ENCODE measurements at regions not wholly inside any gene's neighbourhood (a gene's known extent, or its start where the extent isn't known, plus 50 kb on each side); places are given as distances from the start of the nearest gene placed in this dataset.
"Not testable (repeated sequence)": the region's sequence is repeated elsewhere in the genome, so short reads cannot be mapped to it uniquely, and the experiment has no call there.

GRCh38 chr4:181127171-181127570, 1116.0 kb upstream of the TENM3 start:
- Histone ChIP-seq H3K27ac (ENCODE audit: poor library complexity, severe bottlenecking) (no peak overlapping the region), H3K36me3 (ENCODE audit: low read depth) (no peaks in the 10 kb centered on the region), H3K27me3 (ENCODE audit: insufficient read depth, poor library complexity, severe bottlenecking) (no peaks in the 10 kb centered on the region), H3K4me3 (ENCODE audit: severe bottlenecking) (no peak overlapping the region), H3K9me3 (ENCODE audit: severe bottlenecking) (peaks cover 2% of the 10 kb centered on the region), H3K4me1 (ENCODE audit: insufficient read depth, poor library complexity, severe bottlenecking) (no peaks in the 10 kb centered on the region)
- DNase-seq (ENCODE audit: low spot score) (no peak), ATAC-seq (ENCODE audit: low read depth) (no peak)
- no peak for TF ChIP-seq CTCF (IDR thresholded peaks at IDR 0.05; ENCODE audit: poor library complexity, severe bottlenecking)

GRCh38 chr4:181130317-181130716, 1112.9 kb upstream of the TENM3 start:
- H3K27me3 ChIP-seq (ENCODE audit: insufficient read depth, poor library complexity, severe bottlenecking); DNase-seq (ENCODE audit: low spot score); H3K27ac ChIP-seq (ENCODE audit: poor library complexity, severe bottlenecking); H3K9me3 ChIP-seq (ENCODE audit: severe bottlenecking); H3K36me3 ChIP-seq (ENCODE audit: low read depth); H3K4me1 ChIP-seq (ENCODE audit: insufficient read depth, poor library complexity, severe bottlenecking); ATAC-seq (ENCODE audit: low read depth); H3K4me3 ChIP-seq (ENCODE audit: severe bottlenecking): not testable (repeated sequence)

GRCh38 chr4:181137351-181137750, 1105.9 kb upstream of the TENM3 start:
- ATAC-seq (ENCODE audit: low read depth), result no peak
- DNase-seq (ENCODE audit: low spot score), result no peak

GRCh38 chr4:181138116-181138515, 1105.1 kb upstream of the TENM3 start:
- ATAC-seq (ENCODE audit: low read depth) (peak; percentile 25; the same call in 1 of the 3 replicates), DNase-seq (ENCODE audit: low spot score) (no peak)
- Histone ChIP-seq H3K36me3 (ENCODE audit: low read depth) (no peaks in the 10 kb centered on the region), H3K9me3 (ENCODE audit: severe bottlenecking) (no peaks in the 10 kb centered on the region), H3K27ac (ENCODE audit: poor library complexity, severe bottlenecking) (no peak overlapping the region), H3K4me3 (ENCODE audit: severe bottlenecking) (no peak overlapping the region), H3K4me1 (ENCODE audit: insufficient read depth, poor library complexity, severe bottlenecking) (no peaks in the 10 kb centered on the region), H3K27me3 (ENCODE audit: insufficient read depth, poor library complexity, severe bottlenecking) (no peaks in the 10 kb centered on the region)
- TF ChIP-seq CTCF (IDR thresholded peaks at IDR 0.05; ENCODE audit: poor library complexity, severe bottlenecking), result no peak

More at GRCh38 chr4:181137351-181137750, 1105.9 kb upstream of the TENM3 start:
- no peaks in the 10 kb centered on the region for H3K36me3 ChIP-seq (ENCODE audit: low read depth)
- H3K4me1 ChIP-seq (ENCODE audit: insufficient read depth, poor library complexity, severe bottlenecking), result no peaks in the 10 kb centered on the region
- H3K4me3 ChIP-seq (ENCODE audit: severe bottlenecking), result no peak overlapping the region
- H3K9me3 ChIP-seq (ENCODE audit: severe bottlenecking), result no peaks in the 10 kb centered on the region
- H3K27ac ChIP-seq (ENCODE audit: poor library complexity, severe bottlenecking), result no peak overlapping the region
- TF ChIP-seq CTCF (IDR thresholded peaks at IDR 0.05; ENCODE audit: poor library complexity, severe bottlenecking), result no peak
- no peaks in the 10 kb centered on the region for H3K27me3 ChIP-seq (ENCODE audit: insufficient read depth, poor library complexity, severe bottlenecking)

GRCh38 chr4:181140037-181140603, 1103.1 kb upstream of the TENM3 start:
- TF ChIP-seq CTCF (IDR thresholded peaks at IDR 0.05; ENCODE audit: poor library complexity, severe bottlenecking), result no peak
- no peak overlapping the region for H3K27ac ChIP-seq (ENCODE audit: poor library complexity, severe bottlenecking)
- ATAC-seq (ENCODE audit: low read depth), result no peak
- no peak overlapping the region for H3K4me3 ChIP-seq (ENCODE audit: severe bottlenecking)
- no peaks in the 10 kb centered on the region for H3K27me3 ChIP-seq (ENCODE audit: insufficient read depth, poor library complexity, severe bottlenecking)
- no peaks in the 10 kb centered on the region for H3K4me1 ChIP-seq (ENCODE audit: insufficient read depth, poor library complexity, severe bottlenecking)
- no peaks in the 10 kb centered on the region for H3K36me3 ChIP-seq (ENCODE audit: low read depth)
- DNase-seq (ENCODE audit: low spot score), result no peak
- H3K9me3 ChIP-seq (ENCODE audit: severe bottlenecking), result no peaks in the 10 kb centered on the region

All from RWPE2 (cell line).